Midbrain (tissue), 1 donor: ENCODE measurements at regions not wholly inside any gene's neighbourhood (a gene's known extent, or its start where the extent isn't known, plus 50 kb on each side); places are given as distances from the start of the nearest gene placed in this dataset.
"Not testable (repeated sequence)": the region's sequence is repeated elsewhere in the genome, so short reads cannot be mapped to it uniquely, and the experiment has no call there.

Experiments used
- DNase-seq: peaks from one replicate; lab custom pipeline; 2025; lab: John Stamatoyannopoulos, UW

DNA sequence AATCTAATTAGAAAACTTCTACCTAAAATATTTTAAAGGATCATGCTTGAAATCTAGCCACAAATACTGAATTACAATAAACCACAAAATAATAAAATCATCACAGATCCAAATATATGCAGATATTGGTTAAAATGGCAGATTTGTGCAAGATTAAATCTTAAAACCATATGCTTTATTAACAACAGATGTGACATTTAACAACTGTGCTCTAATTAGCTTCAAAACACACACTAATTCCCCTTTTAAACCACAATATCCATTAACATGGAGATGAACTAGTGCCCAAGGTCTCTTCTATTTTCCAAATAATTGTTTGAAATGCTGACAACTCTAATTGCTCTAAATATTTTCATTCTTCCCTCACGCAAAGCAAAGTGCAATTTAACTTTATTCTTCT, 1530.3 kb downstream of the SI start:
- DNase-seq, result no peak

GRCh38 chr3:163547014-163547685, 1531.1 kb downstream of the SI start:
- no peak for DNase-seq

DNA sequence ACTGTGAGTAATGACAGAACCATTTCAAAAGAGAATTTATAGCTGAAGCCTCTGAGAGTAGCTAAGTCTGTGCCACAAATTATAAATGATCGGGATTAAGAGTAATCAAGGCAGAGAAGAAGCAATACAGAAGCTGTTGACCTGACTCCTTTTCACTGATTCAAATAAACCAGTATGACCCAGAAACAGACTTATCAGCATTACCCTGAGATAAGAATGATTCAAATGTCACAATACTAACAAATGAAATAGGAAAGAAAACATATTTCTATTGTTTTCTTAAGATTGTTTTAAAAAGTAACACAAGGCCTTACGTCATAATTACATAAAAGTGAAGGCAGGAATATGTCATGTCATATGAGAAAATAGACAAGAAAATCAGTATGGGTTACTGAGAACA, 1534.6 kb downstream of the SI start:
- no peak for DNase-seq

DNA sequence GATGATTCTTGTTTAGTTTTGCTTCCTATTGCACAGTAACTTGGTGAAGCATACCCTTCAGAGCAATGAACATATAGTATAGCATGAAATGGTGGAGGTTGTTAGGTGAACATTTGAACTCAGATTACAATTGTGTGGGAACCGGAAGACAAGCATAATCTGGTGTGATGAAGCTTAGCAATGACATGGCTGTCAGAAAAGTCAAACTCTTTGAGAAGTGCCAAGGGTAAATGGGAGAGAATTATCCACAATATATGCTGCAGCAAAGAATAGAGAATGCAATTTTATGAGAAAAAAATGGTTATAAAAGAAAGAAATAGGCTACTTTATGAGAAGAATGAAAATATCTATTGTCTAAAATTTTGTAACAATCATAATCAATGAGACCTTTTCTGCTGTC, 1536.7 kb downstream of the SI start:
- DNase-seq, result no peak

DNA sequence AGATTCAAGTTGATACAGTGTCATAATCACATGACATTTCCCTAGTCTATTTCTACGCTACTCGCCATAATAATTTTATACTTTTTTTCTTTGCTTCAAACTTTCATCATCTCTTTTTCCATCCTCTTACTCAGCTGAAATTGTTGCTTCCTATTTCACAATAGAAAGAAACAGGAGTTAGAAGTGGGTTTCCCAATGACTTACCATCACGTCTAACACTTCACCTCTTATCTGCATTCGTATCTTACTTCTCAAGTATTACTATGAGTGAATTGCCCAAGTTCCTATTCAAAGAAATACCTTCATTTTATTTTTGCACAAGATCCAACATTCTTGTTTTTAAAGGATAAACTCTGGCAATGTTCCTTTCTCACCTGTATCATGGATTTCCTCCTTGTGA, 1539.9 kb downstream of the SI start:
- no peak for DNase-seq

DNA sequence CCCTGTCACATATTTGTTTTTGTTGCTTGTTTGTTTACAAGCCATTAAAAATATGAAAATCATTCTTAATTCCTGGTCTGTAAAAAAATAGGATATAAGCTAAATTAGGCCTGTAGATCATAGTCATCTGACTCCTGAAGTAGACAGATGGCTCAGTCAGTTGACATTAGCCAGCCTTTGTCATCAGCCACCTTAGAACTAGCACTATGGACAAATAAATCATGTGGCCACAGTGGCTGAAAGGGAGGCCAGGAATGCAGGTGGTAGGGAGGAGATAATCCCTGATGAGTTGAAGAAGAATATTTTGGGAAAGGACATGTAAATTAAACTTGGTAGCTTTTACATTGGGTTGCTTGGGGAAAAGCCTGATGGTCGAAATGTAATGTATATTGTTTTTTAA, 1544.9 kb downstream of the SI start:
- no peak for DNase-seq

GRCh38 chr3:163523375-163523774, 1554.9 kb downstream of the SI start:
- no peak for DNase-seq

DNA sequence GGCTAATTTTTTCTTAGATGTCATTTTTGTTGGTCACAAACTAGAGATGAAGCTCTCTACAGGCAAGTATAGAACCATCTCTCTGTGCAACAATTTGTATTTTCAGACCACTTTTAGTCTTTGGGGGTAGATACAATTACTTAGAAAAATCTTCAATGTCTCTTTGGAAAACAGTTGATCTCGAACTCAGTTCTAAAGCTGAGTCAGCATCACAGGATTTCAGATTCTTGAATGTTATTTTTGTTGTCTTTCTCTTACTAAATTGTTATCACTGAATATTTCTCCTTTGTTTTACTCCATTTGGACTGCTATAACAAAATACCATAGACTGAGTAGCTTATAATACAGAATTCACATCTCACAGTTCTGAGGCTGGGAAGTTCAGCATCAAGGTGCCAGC, 1557.0 kb downstream of the SI start:
- DNase-seq, result no peak

GRCh38 chr3:163518065-163518464, 1560.2 kb downstream of the SI start:
- no peak for DNase-seq

DNA sequence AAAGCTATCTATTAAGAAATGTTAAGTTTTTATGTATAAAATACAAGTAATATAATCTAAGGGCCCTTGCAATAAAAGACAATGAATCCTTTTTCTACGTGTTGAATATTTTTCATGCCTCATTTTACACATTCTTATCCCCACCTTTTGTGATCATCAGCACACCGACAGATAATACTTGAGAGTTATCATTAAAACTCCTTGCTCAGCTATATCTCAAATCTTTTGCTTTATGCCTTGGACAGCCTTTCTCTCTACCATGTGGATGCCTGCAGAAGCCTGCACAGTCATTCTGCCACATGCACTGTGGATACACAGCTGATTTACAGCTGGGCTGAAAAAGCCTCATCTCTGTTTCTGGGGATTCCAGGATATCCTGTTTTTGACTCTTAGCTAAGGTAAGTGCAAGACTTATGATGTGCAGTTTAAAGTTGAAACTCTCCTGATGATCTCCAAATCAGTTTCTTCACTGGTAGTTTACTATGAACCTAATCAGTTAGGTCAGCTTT, 1565.1 kb downstream of the SI start:
- no peak for DNase-seq

GRCh38 chr3:163508206-163508605, 1570.1 kb downstream of the SI start:
- DNase-seq, result no peak

GRCh38 chr3:163504974-163505373, 1573.3 kb downstream of the SI start:
- DNase-seq, result no peak

- not testable (repeated sequence) for DNase-seq
Observed at GRCh38 chr3:163499736-163500219, 1578.5 kb downstream of the SI start.

DNA sequence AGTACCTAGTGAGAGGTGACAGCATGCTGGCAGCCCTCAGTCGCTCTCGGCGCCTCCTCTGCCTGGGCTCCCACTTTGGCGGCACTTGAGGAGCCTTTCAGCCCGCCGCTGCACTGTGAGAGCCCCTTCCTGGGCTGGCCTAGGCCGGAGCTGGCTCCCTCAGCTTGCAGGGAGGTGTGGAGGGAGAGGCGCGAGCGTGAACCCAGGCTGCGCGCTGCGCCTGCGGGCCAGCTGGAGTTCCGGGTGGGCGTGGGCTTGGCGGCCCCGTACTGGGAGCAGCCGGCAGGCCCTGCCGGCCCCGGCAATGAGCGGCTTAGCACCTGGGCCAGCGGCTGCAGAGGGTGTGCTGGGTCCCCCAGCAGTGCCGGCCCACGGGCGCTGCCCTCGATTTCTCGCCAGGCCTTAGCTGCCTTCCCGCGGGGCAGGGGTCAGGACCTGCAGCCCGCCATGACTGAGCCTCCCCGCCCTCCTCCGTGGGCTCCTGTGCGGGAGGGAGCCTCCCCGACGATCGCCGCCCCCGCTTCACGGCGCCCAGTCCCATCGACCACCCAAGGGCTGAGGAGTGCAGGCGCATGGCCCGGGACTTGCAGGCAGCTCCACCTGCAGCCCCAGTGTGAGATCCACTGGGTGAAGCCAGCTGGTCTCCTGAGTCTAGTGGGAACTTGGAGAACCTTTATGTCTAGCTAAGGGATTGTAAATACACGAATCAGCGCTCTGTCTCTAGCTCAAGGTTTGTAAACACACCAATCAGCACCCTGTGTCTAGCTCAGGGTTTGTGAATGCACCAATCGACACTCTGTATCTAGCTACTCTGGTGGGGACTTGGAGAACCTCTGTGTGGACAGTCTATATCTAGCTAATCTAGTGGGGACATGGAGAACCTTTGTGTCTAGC, 1579.2 kb downstream of the SI start:
- DNase-seq, result not testable (repeated sequence)

DNA sequence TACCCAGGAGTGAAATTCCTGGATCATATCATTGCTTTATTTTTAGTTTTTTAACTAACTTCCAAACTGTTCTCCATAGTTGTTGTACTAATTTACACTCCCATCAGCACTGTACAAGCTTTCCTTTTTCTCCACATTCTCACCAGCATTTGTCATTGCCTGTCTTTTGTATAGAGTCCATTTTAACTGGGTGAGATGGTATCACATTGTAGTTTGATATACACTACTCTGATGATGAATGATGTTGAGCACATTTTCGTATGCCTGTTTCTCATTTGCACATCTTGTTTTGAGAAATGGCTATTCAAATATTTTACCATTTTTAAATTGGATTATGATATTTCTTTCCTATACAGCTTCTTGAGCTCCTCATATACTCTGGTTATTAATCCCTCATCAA, 1586.6 kb downstream of the SI start:
- DNase-seq, result no peak

DNA sequence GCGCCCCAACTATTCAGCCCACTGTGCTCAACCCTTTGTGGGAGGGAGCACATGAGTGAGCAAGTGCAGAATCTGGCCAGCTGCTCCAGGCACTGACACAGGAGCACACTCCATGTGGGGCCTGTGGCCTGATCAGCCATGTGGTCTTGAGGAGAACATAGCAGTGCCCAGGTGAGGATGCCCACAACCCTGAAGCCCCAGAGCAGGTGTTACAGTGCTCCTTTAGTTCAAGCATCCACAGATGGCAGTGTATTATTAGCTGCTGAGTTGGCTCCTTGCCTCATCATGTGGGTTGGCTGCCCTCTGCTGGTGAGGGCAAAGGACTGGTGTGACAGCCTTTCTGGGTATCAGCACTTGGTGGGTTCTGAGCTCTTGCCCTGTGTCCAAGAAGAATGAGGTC, 1588.2 kb downstream of the SI start:
- DNase-seq, result no peak

GRCh38 chr3:163482695-163483094, 1595.6 kb downstream of the SI start:
- DNase-seq, result no peak

- DNase-seq, result no peak
Observed at GRCh38 chr3:163481738-163482137, 1596.6 kb downstream of the SI start.

DNA sequence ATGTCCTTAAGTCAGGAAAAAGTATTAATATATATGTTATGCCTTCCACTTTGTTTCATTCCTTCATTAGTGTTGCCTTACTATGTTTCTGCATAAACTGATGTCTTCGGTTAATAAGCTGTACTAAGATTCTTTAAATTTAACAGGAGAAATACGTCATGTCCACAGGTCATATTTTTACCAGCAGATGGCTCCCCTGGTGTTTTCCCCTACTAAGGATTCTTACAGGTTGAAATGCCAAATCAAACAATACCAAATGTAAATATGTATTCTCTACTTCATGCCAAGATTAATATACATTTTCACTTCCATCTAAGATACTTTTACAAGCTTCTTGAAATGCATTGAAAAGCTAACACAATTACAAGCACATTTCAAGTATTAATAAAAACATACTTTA, 1602.1 kb downstream of the SI start:
- no peak for DNase-seq

GRCh38 chr3:163474766-163475165, 1603.5 kb downstream of the SI start:
- no peak for DNase-seq

- no peak for DNase-seq
Observed at GRCh38 chr3:163468531-163469335, 1609.6 kb downstream of the SI start.

DNA sequence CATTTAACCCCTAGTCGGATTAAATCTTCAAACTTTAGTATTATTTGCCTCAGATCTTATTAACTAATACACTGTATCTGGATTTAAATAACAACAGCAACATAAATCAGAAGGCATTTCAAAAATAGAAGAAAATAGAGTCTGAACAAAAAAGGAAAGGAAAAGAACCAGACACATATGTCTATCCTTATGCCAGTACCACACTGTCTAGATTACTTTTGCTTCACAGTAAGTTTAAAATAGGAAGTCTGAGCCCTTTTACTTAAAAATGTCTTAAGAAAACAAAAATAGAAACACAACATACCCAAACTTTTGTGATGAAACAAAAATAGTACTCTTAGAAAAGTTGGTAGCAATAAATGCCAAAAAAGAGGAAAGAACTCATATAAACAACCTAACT, 1615.8 kb downstream of the SI start:
- DNase-seq, result no peak
